Progenitor cell of endocrine pancreas (in vitro differentiated cells): ENCODE measurements at regions not wholly inside any gene's neighbourhood (a gene's known extent, or its start where the extent isn't known, plus 50 kb on each side); places are given as distances from the start of the nearest gene placed in this dataset.

Source experiments
- DNase-seq: peaks from one replicate; pipeline ENCODE4 v3.0.0; 2021; ENCODE audit warnings: low spot score; ENCODE audit not compliant: unreplicated experiment
- H3K27ac Mint-ChIP-seq: 2 replicates; pipeline ENCODE4 v1.8.0; 2021; ENCODE audit warnings: mild to moderate bottlenecking, moderate library complexity, mixed read lengths
- H3K27me3 Mint-ChIP-seq: 2 replicates; pipeline ENCODE4 v1.8.0; 2021; ENCODE audit warnings: mixed read lengths
- H3K36me3 Mint-ChIP-seq: 2 replicates; pipeline ENCODE4 v1.8.0; 2022; ENCODE audit warnings: mixed read lengths; ENCODE audit not compliant: insufficient read depth
- H3K4me1 Mint-ChIP-seq: 2 replicates; pipeline ENCODE4 v1.8.0; 2021; ENCODE audit warnings: low read depth, mixed read lengths
- H3K4me3 Mint-ChIP-seq: 2 replicates; pipeline ENCODE4 v1.8.0; 2021; ENCODE audit warnings: low read depth, mild to moderate bottlenecking, moderate library complexity, mixed read lengths
- H3K9me3 Mint-ChIP-seq: 2 replicates; pipeline ENCODE4 v1.8.0; 2021; ENCODE audit warnings: low read depth, mixed read lengths
- TF ChIP-seq, protein P1 (sequence below): fragments of 200-600 bp; sonication (generic); IDR thresholded peaks from one replicate; pipeline ENCODE4 v1.5.0; 2021; ENCODE audit warnings: antibody characterized with exemption, mild to moderate bottlenecking; ENCODE audit not compliant: unreplicated experiment

GRCh38 chr6:167546611-167547327 is 221.9 kb downstream of the TTLL2 start:
- TF ChIP-seq, protein P1, sequence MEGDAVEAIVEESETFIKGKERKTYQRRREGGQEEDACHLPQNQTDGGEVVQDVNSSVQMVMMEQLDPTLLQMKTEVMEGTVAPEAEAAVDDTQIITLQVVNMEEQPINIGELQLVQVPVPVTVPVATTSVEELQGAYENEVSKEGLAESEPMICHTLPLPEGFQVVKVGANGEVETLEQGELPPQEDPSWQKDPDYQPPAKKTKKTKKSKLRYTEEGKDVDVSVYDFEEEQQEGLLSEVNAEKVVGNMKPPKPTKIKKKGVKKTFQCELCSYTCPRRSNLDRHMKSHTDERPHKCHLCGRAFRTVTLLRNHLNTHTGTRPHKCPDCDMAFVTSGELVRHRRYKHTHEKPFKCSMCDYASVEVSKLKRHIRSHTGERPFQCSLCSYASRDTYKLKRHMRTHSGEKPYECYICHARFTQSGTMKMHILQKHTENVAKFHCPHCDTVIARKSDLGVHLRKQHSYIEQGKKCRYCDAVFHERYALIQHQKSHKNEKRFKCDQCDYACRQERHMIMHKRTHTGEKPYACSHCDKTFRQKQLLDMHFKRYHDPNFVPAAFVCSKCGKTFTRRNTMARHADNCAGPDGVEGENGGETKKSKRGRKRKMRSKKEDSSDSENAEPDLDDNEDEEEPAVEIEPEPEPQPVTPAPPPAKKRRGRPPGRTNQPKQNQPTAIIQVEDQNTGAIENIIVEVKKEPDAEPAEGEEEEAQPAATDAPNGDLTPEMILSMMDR = no peak
- DNase-seq = no peak
- Mint-ChIP-seq H3K4me3 (no peak overlapping the region), H3K9me3 (no peaks in the 10 kb centered on the region), H3K4me1 (no peaks in the 10 kb centered on the region), H3K27me3 (peaks cover 3% of the 10 kb centered on the region), H3K27ac (no peak overlapping the region), H3K36me3 (no peaks in the 10 kb centered on the region)

GRCh38 chr6:167547328-167547692 is 222.4 kb downstream of the TTLL2 start:
- Mint-ChIP-seq H3K36me3 (no peaks in the 10 kb centered on the region), H3K27ac (no peak overlapping the region), H3K4me3 (no peak overlapping the region), H3K4me1 (no peaks in the 10 kb centered on the region), H3K9me3 (no peaks in the 10 kb centered on the region), H3K27me3 (peaks cover 3% of the 10 kb centered on the region)
- TF ChIP-seq, protein P1 = no peak
- DNase-seq = no peak

GRCh38 chr6:167547751-167548150 is 222.9 kb downstream of the TTLL2 start:
- Mint-ChIP-seq H3K36me3 (no peaks in the 10 kb centered on the region), H3K9me3 (no peaks in the 10 kb centered on the region), H3K4me1 (no peaks in the 10 kb centered on the region), H3K27ac (no peak overlapping the region), H3K4me3 (no peak overlapping the region), H3K27me3 (peaks cover 3% of the 10 kb centered on the region)
- TF ChIP-seq, protein P1 = no peak
- DNase-seq = no peak

DNA sequence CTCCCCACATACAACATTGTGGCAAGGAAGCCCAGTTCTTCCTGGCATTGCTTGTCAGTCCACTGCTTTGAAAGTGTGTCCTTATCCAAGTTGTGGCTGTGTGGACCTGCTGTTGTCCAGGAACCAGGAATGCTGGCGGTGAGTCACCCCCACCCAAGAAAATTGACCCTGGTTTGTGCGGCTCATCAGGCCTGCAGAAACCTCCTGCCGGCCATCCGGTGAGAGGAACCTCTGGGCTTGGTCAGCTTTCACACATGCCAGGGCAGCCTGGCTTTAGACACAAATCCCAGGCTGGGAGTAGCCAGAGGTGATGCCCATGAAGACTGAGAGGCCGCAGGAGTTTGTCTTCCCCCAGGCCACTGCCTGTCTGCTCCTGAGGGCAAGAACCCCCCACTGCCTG is 223.6 kb downstream of the TTLL2 start:
- H3K27me3 Mint-ChIP-seq = peaks cover 3% of the 10 kb centered on the region
- no peaks in the 10 kb centered on the region for H3K36me3 Mint-ChIP-seq
- H3K27ac Mint-ChIP-seq = no peak overlapping the region
- TF ChIP-seq, protein P1 = no peak
- H3K4me1 Mint-ChIP-seq = no peaks in the 10 kb centered on the region
- H3K4me3 Mint-ChIP-seq = no peak overlapping the region
- no peak for DNase-seq
- H3K9me3 Mint-ChIP-seq = no peaks in the 10 kb centered on the region

- no peaks in the 10 kb centered on the region for H3K4me1 Mint-ChIP-seq
- no peaks in the 10 kb centered on the region for H3K9me3 Mint-ChIP-seq
- no peak for DNase-seq
- H3K27me3 Mint-ChIP-seq = peaks cover 3% of the 10 kb centered on the region
- TF ChIP-seq, protein P1 = no peak
- H3K36me3 Mint-ChIP-seq = no peaks in the 10 kb centered on the region
- H3K4me3 Mint-ChIP-seq = no peak overlapping the region
- no peak overlapping the region for H3K27ac Mint-ChIP-seq
Measured at GRCh38 chr6:167549213-167549612, 224.3 kb downstream of the TTLL2 start.
